Thyroid gland (tissue), 4 donors: ENCODE measurements at regions not wholly inside any gene's neighbourhood (a gene's known extent, or its start where the extent isn't known, plus 50 kb on each side); places are given as distances from the start of the nearest gene placed in this dataset.
"Not testable (repeated sequence)": the region's sequence is repeated elsewhere in the genome, so short reads cannot be mapped to it uniquely, and the experiment has no call there.

Experiments used
- POLR2A ChIP-seq, 2 donors: fragments of 450-650 bp; IDR thresholded peaks; one replicate each; pipeline ENCODE4 v1.6.1; 2017; ENCODE audit warnings: antibody characterized with exemption in 2 of 2, mild to moderate bottlenecking in 2 of 2, moderate library complexity in 1 of 2
- TF ChIP-seq, protein P1 (sequence below), 6 experiments: fragments of 200-600 bp in 3 of 6; fragments of 450-650 bp in 3 of 6; sonication (generic) in 3 of 6; IDR thresholded peaks; one replicate each; pipeline ENCODE4 v1.5.1; 2016 to 2019; ENCODE audit warnings: antibody characterized with exemption in 6 of 6, mild to moderate bottlenecking in 2 of 6, inconsistent platforms in 1 of 6, moderate library complexity in 1 of 6

GRCh38 chr11:67899462-67899861, 104.4 kb downstream of the UNC93B1 start:
- TF ChIP-seq, protein P1, sequence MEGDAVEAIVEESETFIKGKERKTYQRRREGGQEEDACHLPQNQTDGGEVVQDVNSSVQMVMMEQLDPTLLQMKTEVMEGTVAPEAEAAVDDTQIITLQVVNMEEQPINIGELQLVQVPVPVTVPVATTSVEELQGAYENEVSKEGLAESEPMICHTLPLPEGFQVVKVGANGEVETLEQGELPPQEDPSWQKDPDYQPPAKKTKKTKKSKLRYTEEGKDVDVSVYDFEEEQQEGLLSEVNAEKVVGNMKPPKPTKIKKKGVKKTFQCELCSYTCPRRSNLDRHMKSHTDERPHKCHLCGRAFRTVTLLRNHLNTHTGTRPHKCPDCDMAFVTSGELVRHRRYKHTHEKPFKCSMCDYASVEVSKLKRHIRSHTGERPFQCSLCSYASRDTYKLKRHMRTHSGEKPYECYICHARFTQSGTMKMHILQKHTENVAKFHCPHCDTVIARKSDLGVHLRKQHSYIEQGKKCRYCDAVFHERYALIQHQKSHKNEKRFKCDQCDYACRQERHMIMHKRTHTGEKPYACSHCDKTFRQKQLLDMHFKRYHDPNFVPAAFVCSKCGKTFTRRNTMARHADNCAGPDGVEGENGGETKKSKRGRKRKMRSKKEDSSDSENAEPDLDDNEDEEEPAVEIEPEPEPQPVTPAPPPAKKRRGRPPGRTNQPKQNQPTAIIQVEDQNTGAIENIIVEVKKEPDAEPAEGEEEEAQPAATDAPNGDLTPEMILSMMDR (IDR thresholded peaks at IDR 0.05): not testable (repeated sequence)
- TF ChIP-seq POLR2A (IDR thresholded peaks at IDR 0.05): not testable (repeated sequence)
